Type B pancreatic cell (in vitro differentiated cells): ENCODE measurements at regions not wholly inside any gene's neighbourhood (a gene's known extent, or its start where the extent isn't known, plus 50 kb on each side); places are given as distances from the start of the nearest gene placed in this dataset.

Experiments
- DNase-seq: peaks from one replicate; pipeline ENCODE4 v3.0.0; 2021; ENCODE audit warnings: mixed read lengths; ENCODE audit not compliant: unreplicated experiment; ENCODE audit errors: extremely low spot score
- H3K27ac Mint-ChIP-seq: 2 replicates; pipeline ENCODE4 v1.8.0; 2021; ENCODE audit warnings: mild to moderate bottlenecking, mixed read lengths
- H3K27me3 Mint-ChIP-seq: 2 replicates; pipeline ENCODE4 v1.8.0; 2021; ENCODE audit warnings: mixed read lengths
- H3K36me3 Mint-ChIP-seq: 2 replicates; pipeline ENCODE4 v1.8.0; 2021; ENCODE audit warnings: mixed read lengths
- H3K4me1 Mint-ChIP-seq: one replicate; pipeline ENCODE4 v1.8.0; 2021; ENCODE audit warnings: mixed read lengths; ENCODE audit not compliant: unreplicated experiment
- H3K4me3 Mint-ChIP-seq: 2 replicates; pipeline ENCODE4 v1.8.0; 2021; ENCODE audit warnings: mild to moderate bottlenecking, mixed read lengths
- H3K9me3 Mint-ChIP-seq: 2 replicates; pipeline ENCODE4 v1.8.0; 2021; ENCODE audit warnings: mixed read lengths
- CTCF ChIP-seq: fragments of 200-600 bp; sonication (generic); conservative IDR thresholded peaks from 2 replicates; pipeline ENCODE4 v1.5.0; 2021; ENCODE audit warnings: antibody characterized with exemption, mild to moderate bottlenecking

- H3K27ac Mint-ChIP-seq, result no peak overlapping the region
- peaks cover 4% of the 10 kb centered on the region for H3K9me3 Mint-ChIP-seq
- no peaks in the 10 kb centered on the region for H3K27me3 Mint-ChIP-seq
Measured at GRCh38 chr10:85527616-85528317, 838.8 kb downstream of the GRID1 start.

DNA sequence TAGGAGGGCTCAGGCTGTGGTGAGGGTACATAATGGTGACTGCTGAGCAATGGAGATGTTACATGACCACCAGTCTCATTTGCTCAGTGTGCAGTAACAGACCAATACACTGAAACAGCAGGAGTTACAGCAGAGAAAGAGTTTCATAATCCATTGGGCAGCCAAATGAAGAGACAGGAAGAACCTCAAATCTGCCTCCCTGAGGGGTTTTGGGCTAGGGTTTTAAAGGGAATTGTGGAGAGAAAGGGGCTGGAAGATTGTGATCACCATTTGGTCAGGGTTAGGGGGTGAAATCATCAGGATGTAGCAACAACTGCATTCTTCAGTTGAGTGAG is 838.3 kb downstream of the GRID1 start:
- Mint-ChIP-seq H3K27ac (no peak overlapping the region), H3K9me3 (peaks cover 4% of the 10 kb centered on the region), H3K36me3 (peaks cover 4% of the 10 kb centered on the region), H3K4me3 (no peak overlapping the region), H3K4me1 (peaks cover 30% of the 10 kb centered on the region), H3K27me3 (no peaks in the 10 kb centered on the region)
- DNase-seq, result no peak
- no peak for TF ChIP-seq CTCF

More at GRCh38 chr10:85527616-85528317, 838.8 kb downstream of the GRID1 start:
- Mint-ChIP-seq H3K4me3 (no peak overlapping the region), H3K36me3 (peaks cover 4% of the 10 kb centered on the region), H3K4me1 (peaks cover 25% of the 10 kb centered on the region)
- no peak for TF ChIP-seq CTCF
- DNase-seq, result no peak

GRCh38 chr10:85531706-85532105 is 834.9 kb downstream of the GRID1 start:
- peaks cover 4% of the 10 kb centered on the region for H3K9me3 Mint-ChIP-seq
- no peak for DNase-seq
- no peak overlapping the region for H3K27ac Mint-ChIP-seq
- H3K4me3 Mint-ChIP-seq, result no peak overlapping the region
- no peak for TF ChIP-seq CTCF
- no peaks in the 10 kb centered on the region for H3K27me3 Mint-ChIP-seq
- peaks cover 17% of the 10 kb centered on the region for H3K4me1 Mint-ChIP-seq
- H3K36me3 Mint-ChIP-seq, result peaks cover 4% of the 10 kb centered on the region

GRCh38 chr10:85532773-85533172 is 833.8 kb downstream of the GRID1 start:
- peaks cover 4% of the 10 kb centered on the region for H3K9me3 Mint-ChIP-seq
- H3K27me3 Mint-ChIP-seq, result no peaks in the 10 kb centered on the region
- no peak overlapping the region for H3K4me3 Mint-ChIP-seq
- no peak overlapping the region for H3K27ac Mint-ChIP-seq
- TF ChIP-seq CTCF, result no peak
- no peak for DNase-seq
- peaks cover 17% of the 10 kb centered on the region for H3K4me1 Mint-ChIP-seq
- H3K36me3 Mint-ChIP-seq, result peaks cover 4% of the 10 kb centered on the region

DNA sequence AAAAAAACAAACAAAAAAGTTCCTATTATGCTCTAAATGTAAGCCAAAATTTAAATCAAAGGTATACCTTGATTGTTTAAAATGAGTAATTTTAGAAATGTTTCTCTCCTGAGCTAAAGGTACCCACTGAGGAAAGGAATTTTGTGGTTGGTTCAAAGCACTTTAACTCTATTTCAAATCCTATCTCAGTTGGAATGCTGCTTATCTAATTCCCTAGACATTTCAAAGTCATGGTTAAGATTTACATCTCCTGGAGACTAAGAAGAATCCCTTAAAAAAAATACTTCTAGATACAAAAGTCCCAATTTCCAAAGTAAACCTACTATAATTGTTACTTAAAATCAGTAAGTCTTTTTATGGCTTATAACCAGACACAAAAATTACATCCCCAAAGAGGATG is 830.7 kb downstream of the GRID1 start:
- peaks cover 6% of the 10 kb centered on the region for H3K9me3 Mint-ChIP-seq
- no peaks in the 10 kb centered on the region for H3K27me3 Mint-ChIP-seq
- no peak for DNase-seq
- H3K36me3 Mint-ChIP-seq, result no peaks in the 10 kb centered on the region
- no peak overlapping the region for H3K27ac Mint-ChIP-seq
- peaks cover 17% of the 10 kb centered on the region for H3K4me1 Mint-ChIP-seq
- no peak overlapping the region for H3K4me3 Mint-ChIP-seq
- TF ChIP-seq CTCF, result no peak

DNA sequence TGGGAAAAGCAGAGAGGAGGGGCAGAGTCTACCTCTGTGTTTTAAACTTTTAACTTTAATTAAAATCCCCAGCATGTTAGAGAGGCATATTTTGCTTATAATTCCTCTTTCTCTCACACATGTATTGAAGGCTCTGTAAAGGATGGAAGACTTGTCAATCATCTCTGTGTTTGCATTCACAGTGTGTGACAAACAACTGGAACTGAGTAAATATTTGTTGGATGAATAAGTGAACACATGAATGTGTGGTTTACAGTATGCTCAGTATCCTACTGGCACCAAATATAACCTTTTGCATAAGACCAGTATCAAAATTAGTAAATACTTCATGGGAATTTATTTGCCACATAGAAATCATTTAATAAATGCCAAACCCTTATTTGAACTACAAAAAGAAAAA is 829.0 kb downstream of the GRID1 start:
- peaks cover 6% of the 10 kb centered on the region for H3K9me3 Mint-ChIP-seq
- H3K27ac Mint-ChIP-seq, result no peak overlapping the region
- H3K27me3 Mint-ChIP-seq, result no peaks in the 10 kb centered on the region
- no peak for TF ChIP-seq CTCF
- peaks cover 20% of the 10 kb centered on the region for H3K4me1 Mint-ChIP-seq
- no peak overlapping the region for H3K4me3 Mint-ChIP-seq
- no peak for DNase-seq
- no peaks in the 10 kb centered on the region for H3K36me3 Mint-ChIP-seq
